ENCODE measurements at regions not wholly inside any gene's neighbourhood (a gene's known extent, or its start where the extent isn't known, plus 50 kb on each side); places are given as distances from the start of the nearest gene placed in this dataset.

DNA sequence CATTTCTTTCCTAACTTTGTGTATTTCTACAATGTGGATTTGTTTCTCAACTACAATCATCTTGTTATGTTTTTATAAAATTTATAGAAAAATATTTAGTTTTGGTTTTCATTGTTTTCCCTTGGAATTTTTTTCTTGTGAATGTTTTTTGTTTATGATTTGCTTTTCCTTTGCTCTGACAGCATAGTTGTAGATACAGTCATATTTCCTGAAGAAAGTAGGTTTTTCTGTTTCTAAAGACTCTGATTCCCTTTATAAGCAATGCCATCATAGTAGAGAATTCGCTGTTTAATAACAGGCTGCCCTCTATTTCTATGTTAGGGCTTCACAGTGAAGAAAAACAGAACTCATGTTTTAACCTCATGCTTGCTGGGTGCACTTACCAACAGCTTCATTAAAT, 482.3 kb downstream of the ZBBX start:
- TF ChIP-seq, protein P1, sequence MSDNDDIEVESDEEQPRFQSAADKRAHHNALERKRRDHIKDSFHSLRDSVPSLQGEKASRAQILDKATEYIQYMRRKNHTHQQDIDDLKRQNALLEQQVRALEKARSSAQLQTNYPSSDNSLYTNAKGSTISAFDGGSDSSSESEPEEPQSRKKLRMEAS (IDR thresholded peaks at IDR 0.05), result no peak
- TF ChIP-seq MYC (IDR thresholded peaks at IDR 0.05; ENCODE audit: borderline replicate concordance, low read length), result no peak
- TF ChIP-seq, protein P2, sequence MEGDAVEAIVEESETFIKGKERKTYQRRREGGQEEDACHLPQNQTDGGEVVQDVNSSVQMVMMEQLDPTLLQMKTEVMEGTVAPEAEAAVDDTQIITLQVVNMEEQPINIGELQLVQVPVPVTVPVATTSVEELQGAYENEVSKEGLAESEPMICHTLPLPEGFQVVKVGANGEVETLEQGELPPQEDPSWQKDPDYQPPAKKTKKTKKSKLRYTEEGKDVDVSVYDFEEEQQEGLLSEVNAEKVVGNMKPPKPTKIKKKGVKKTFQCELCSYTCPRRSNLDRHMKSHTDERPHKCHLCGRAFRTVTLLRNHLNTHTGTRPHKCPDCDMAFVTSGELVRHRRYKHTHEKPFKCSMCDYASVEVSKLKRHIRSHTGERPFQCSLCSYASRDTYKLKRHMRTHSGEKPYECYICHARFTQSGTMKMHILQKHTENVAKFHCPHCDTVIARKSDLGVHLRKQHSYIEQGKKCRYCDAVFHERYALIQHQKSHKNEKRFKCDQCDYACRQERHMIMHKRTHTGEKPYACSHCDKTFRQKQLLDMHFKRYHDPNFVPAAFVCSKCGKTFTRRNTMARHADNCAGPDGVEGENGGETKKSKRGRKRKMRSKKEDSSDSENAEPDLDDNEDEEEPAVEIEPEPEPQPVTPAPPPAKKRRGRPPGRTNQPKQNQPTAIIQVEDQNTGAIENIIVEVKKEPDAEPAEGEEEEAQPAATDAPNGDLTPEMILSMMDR (IDR thresholded peaks at IDR 0.05), result no peak
- no peak for TF ChIP-seq ZC3H11A (IDR thresholded peaks at IDR 0.05)
- no peak for TF ChIP-seq NFE2L2 (conservative IDR thresholded peaks at IDR 0.05; ENCODE audit: low read length)
- TF ChIP-seq, protein P3, sequence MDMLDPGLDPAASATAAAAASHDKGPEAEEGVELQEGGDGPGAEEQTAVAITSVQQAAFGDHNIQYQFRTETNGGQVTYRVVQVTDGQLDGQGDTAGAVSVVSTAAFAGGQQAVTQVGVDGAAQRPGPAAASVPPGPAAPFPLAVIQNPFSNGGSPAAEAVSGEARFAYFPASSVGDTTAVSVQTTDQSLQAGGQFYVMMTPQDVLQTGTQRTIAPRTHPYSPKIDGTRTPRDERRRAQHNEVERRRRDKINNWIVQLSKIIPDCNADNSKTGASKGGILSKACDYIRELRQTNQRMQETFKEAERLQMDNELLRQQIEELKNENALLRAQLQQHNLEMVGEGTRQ (IDR thresholded peaks at IDR 0.05), result no peak
- no peak for TF ChIP-seq RFX5 (IDR thresholded peaks at IDR 0.05)
- no peak for TF ChIP-seq E2F6 (IDR thresholded peaks at IDR 0.05; ENCODE audit: borderline replicate concordance, low read depth)
- no peak for TF ChIP-seq HOXA7 (CRISPR knock-in tag; IDR thresholded peaks at IDR 0.05)
